ENCODE measurements at regions not wholly inside any gene's neighbourhood (a gene's known extent, or its start where the extent isn't known, plus 50 kb on each side); places are given as distances from the start of the nearest gene placed in this dataset.

DNA sequence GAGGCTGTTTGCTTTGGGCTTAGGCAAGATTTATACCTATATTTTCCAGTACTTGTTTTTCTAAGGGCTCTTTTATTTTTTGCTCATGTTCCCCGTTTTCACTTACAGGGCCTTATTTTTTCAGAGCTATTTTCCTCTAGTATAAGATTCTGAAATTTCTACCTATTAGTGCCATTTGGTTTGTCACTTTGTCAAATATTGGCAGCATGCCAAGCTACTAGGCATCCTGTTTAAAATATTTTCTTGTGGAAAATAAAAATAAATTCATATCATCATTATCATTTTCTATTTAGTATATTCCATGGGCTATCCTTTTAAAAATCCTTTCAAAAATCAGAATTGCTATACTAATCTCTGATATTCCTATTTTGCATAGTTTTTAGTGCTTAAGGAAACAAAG, 64.8 kb upstream of the CHST9 start:
- TF ChIP-seq, protein P1, sequence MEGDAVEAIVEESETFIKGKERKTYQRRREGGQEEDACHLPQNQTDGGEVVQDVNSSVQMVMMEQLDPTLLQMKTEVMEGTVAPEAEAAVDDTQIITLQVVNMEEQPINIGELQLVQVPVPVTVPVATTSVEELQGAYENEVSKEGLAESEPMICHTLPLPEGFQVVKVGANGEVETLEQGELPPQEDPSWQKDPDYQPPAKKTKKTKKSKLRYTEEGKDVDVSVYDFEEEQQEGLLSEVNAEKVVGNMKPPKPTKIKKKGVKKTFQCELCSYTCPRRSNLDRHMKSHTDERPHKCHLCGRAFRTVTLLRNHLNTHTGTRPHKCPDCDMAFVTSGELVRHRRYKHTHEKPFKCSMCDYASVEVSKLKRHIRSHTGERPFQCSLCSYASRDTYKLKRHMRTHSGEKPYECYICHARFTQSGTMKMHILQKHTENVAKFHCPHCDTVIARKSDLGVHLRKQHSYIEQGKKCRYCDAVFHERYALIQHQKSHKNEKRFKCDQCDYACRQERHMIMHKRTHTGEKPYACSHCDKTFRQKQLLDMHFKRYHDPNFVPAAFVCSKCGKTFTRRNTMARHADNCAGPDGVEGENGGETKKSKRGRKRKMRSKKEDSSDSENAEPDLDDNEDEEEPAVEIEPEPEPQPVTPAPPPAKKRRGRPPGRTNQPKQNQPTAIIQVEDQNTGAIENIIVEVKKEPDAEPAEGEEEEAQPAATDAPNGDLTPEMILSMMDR (IDR thresholded peaks at IDR 0.05) = no peak
- TF ChIP-seq POLR2AphosphoS5 (IDR thresholded peaks at IDR 0.05) (no peak), POLR2A (IDR thresholded peaks at IDR 0.05) (no peak), EP300 (IDR thresholded peaks at IDR 0.05; ENCODE audit: low read depth) (no peak)
